CD4-positive, alpha-beta T cell (primary cell): ENCODE measurements at regions not wholly inside any gene's neighbourhood (a gene's known extent, or its start where the extent isn't known, plus 50 kb on each side); places are given as distances from the start of the nearest gene placed in this dataset.
"Not testable (repeated sequence)": the region's sequence is repeated elsewhere in the genome, so short reads cannot be mapped to it uniquely, and the experiment has no call there.

ENCODE experiments used
- ATAC-seq: fragments of 200-7000 bp; cut with Tn5 transposase; one replicate; pipeline ENCODE4 v1.10.0; 2022; ENCODE audit warnings: mild to moderate bottlenecking; ENCODE audit not compliant: poor library complexity
- CTCF ChIA-PET: fragments of 350-600 bp; sonication (Branson Sonifier 250); formaldehyde crosslinking; loops from one replicate; lab custom pipeline; 2021; ENCODE audit warnings: antibody characterized with exemption, inconsistent platforms; lab: Charles Lee
- POLR2A ChIA-PET: fragments of 350-600 bp; sonication (Branson Sonifier 250); formaldehyde crosslinking; loops from one replicate; lab custom pipeline; 2021; ENCODE audit warnings: antibody characterized with exemption, inconsistent platforms; lab: Charles Lee
- DNase-seq, 14 experiments: peaks; one replicate each; pipeline ENCODE4 v3.0.0-alpha.2; 2013 to 2020; ENCODE audit warnings: mixed read lengths in 2 of 14
- H3K27ac ChIP-seq, 2 donors: one replicate each; pipeline versions ENCODE4 v1.5.1 to v1.7.0; 2013; ENCODE audit warnings: low read length in 2 of 2, low read depth in 1 of 2, mild to moderate bottlenecking in 1 of 2
- H3K27me3 ChIP-seq, 2 experiments: 1 replicate in 1 of 2; 2 replicates in 1 of 2; pipeline versions ENCODE4 v1.6.1 to v1.7.0; 2013; ENCODE audit warnings: low read length in 2 of 2, control low read depth in 1 of 2, mild to moderate bottlenecking in 1 of 2, moderate library complexity in 1 of 2; ENCODE audit not compliant: insufficient read depth in 2 of 2, control insufficient read depth in 1 of 2
- H3K36me3 ChIP-seq: one replicate; pipeline ENCODE4 v1.6.1; 2013; ENCODE audit warnings: low read length, control low read depth; ENCODE audit not compliant: insufficient read depth
- H3K4me1 ChIP-seq: one replicate; pipeline ENCODE4 v1.6.1; 2013; ENCODE audit warnings: low read length, control low read depth; ENCODE audit not compliant: insufficient read depth
- H3K4me3 ChIP-seq: one replicate; pipeline ENCODE4 v1.5.1; 2013; ENCODE audit warnings: mild to moderate bottlenecking, low read length, moderate library complexity
- H3K9me3 ChIP-seq, 2 experiments: 1 replicate in 1 of 2; 2 replicates in 1 of 2; pipeline versions ENCODE4 v1.6.1 to v1.7.0; 2013; ENCODE audit warnings: low read length in 2 of 2, mild to moderate bottlenecking in 2 of 2, control low read depth in 1 of 2, moderate library complexity in 1 of 2; ENCODE audit not compliant: control insufficient read depth in 1 of 2, insufficient read depth in 1 of 2
- H3K27ac Mint-ChIP-seq: one replicate; pipeline ENCODE4 v1.8.0; 2020; ENCODE audit warnings: mixed read lengths
- H3K27me3 Mint-ChIP-seq: one replicate; pipeline ENCODE4 v1.8.0; 2021; ENCODE audit warnings: mixed read lengths
- H3K36me3 Mint-ChIP-seq: one replicate; pipeline ENCODE4 v1.8.0; 2021; ENCODE audit warnings: low read depth, mixed read lengths
- H3K4me1 Mint-ChIP-seq: one replicate; pipeline ENCODE4 v1.8.0; 2021; ENCODE audit warnings: low read depth, mixed read lengths
- H3K4me3 Mint-ChIP-seq: one replicate; pipeline ENCODE4 v1.8.0; 2020; ENCODE audit warnings: mild to moderate bottlenecking, mixed read lengths
- H3K9me3 Mint-ChIP-seq: one replicate; pipeline ENCODE4 v1.8.0; 2020; ENCODE audit warnings: mixed read lengths
- CTCF ChIP-seq: fragments of 200-600 bp; IDR thresholded peaks from one replicate; pipeline ENCODE4 v1.8.0; 2022; ENCODE audit warnings: antibody characterized with exemption, mild to moderate bottlenecking
- intact Hi-C, 2 experiments: fragments of 100-400 bp; cut with DNase I in 1 of 2; cut with micrococcal nuclease in 1 of 2; formaldehyde crosslinking; loops; one replicate each; pipeline versions ENCODE4 v1.15.1 to v1.9.0; 2023 to 2025; cut with DNase I, micrococcal nuclease

DNA sequence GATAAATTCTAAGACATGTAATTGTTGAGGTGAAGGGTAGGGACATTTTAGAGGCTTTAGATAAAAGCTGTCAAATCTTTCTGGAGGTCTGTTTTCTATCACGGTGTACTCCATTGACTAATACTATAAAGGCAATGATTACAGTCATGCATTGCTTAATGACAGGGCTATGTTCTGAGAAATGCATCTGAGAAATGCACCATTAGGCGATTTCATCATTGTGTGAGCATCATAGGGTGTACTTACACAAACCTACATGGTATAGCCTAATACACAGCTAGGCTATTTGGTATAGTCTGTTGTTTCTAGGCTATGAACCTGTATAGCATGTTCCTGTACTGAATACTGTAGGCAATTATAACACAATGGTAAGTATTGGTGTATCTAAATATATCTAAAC is 71.3 kb upstream of the FYN start:
- POLR2A ChIA-PET: interaction anchor here (0.7 kb wide), 1 partner anchor 17 kb away, joined by 4 read pairs; no protein-coding TSS in a partner anchor
- intact Hi-C loops: no loop called here

DNA sequence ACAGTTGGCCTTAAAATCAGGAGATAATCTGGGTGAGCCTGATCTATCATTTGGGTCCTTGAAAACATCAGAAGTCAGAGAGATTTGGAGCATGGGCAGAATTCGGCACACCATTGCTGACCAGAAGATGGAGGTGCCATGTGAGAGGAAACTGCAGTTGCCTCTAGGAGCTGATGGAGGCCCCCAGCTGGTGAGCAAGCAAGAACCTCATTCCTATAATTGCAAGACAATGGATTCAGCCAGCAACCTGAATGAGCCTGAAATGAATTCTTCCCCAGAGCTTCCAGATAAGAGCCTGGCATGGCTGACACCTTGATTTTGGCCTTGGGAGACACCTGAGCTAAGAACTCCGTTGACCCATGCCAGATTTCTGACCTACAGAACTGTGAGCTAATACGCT is 76.3 kb upstream of the FYN start:
- no peaks in the 10 kb centered on the region for H3K9me3 Mint-ChIP-seq
- Histone ChIP-seq H3K27me3 (no peaks in the 10 kb centered on the region), H3K4me1 (no peaks in the 10 kb centered on the region), H3K4me3 (no peak overlapping the region), H3K9me3 (no peaks in the 10 kb centered on the region), H3K27ac (no peak overlapping the region), H3K36me3 (no peaks in the 10 kb centered on the region)
- no peak overlapping the region for H3K27ac Mint-ChIP-seq
- no peak for ATAC-seq
- no peak overlapping the region for H3K4me3 Mint-ChIP-seq
- POLR2A ChIA-PET: no interaction called here
- no peaks in the 10 kb centered on the region for H3K27me3 Mint-ChIP-seq
- CTCF ChIA-PET: interaction anchor here (1.4 kb wide), 1 partner anchor 23 kb away, joined by 4 read pairs; no protein-coding TSS in a partner anchor
- DNase-seq: no peak
- intact Hi-C loops: no loop called here
- TF ChIP-seq CTCF: no peak
- H3K4me1 Mint-ChIP-seq: peaks cover 16% of the 10 kb centered on the region
- H3K36me3 Mint-ChIP-seq: no peaks in the 10 kb centered on the region

More for the DNA sequence above, 71.3 kb upstream of the FYN start:
- no peak overlapping the region for H3K27ac Mint-ChIP-seq
- H3K27me3 ChIP-seq: no peaks in the 10 kb centered on the region
- no peaks in the 10 kb centered on the region for H3K4me1 Mint-ChIP-seq
- H3K27me3 Mint-ChIP-seq: no peaks in the 10 kb centered on the region
- no peaks in the 10 kb centered on the region for H3K36me3 Mint-ChIP-seq
- H3K27ac ChIP-seq: no peak overlapping the region
- H3K4me3 ChIP-seq: no peak overlapping the region
- TF ChIP-seq CTCF: no peak
- H3K36me3 ChIP-seq: no peaks in the 10 kb centered on the region
- peaks cover 2% of the 10 kb centered on the region for H3K9me3 Mint-ChIP-seq
- CTCF ChIA-PET: interaction anchor here (0.5 kb wide), 1 partner anchor 573 kb away, joined by 3 read pairs; no protein-coding TSS in a partner anchor
- H3K9me3 ChIP-seq: no peaks in the 10 kb centered on the region
- no peak for ATAC-seq
- no peak overlapping the region for H3K4me3 Mint-ChIP-seq
- H3K4me1 ChIP-seq: no peaks in the 10 kb centered on the region
- DNase-seq: peak in 1 of 14 experiments; percentile 25

DNA sequence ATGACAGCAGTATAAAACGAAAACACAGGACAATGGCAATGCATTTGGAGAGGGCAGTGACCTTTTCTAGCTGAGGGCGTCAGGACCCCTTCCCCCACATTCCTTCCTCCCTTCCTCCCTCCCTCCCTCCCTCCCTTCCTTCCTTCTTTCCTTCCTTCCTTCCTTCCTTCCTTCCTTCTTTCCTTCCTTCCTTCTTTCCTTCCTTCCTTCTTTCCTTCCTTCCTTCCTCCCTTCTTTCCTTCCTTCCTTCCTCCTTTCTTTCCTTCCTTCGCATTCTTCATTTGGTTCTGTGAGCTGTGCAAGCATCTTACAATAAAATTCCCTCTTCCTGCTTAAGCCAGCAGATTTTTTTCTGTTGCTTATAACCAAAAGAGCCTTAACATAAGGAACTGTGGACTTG is 76.7 kb upstream of the FYN start:
- H3K4me3 Mint-ChIP-seq, POLR2A ChIA-PET, H3K4me1 ChIP-seq, H3K27ac Mint-ChIP-seq, H3K27me3 Mint-ChIP-seq, H3K27ac ChIP-seq, H3K9me3 ChIP-seq, H3K9me3 Mint-ChIP-seq, H3K4me3 ChIP-seq, H3K27me3 ChIP-seq, DNase-seq, H3K36me3 Mint-ChIP-seq, H3K36me3 ChIP-seq, ATAC-seq: not testable (repeated sequence)
- CTCF ChIA-PET: interaction anchor here (1.4 kb wide), 1 partner anchor 23 kb away, joined by 4 read pairs; no protein-coding TSS in a partner anchor
- H3K4me1 Mint-ChIP-seq: peaks cover 16% of the 10 kb centered on the region
- intact Hi-C loops: loop anchor here in 1 of 2 experiments (5.0 kb wide), 1 partner anchor 42 kb away; no protein-coding TSS in a partner anchor
